KMS-11 (cell line): ENCODE measurements at regions not wholly inside any gene's neighbourhood (a gene's known extent, or its start where the extent isn't known, plus 50 kb on each side); places are given as distances from the start of the nearest gene placed in this dataset.

ENCODE experiments used
- H2AFZ ChIP-seq: fragments of 200-600 bp; sonication (generic); 2 replicates; pipeline ENCODE4 v1.6.1; 2016; ENCODE audit warnings: antibody characterized with exemption, mixed run types, low read depth
- H3K27ac ChIP-seq: fragments of 200-600 bp; sonication (generic); 2 replicates; pipeline ENCODE4 v1.6.1; 2016; ENCODE audit warnings: mild to moderate bottlenecking, mixed run types
- H3K27me3 ChIP-seq: fragments of 200-600 bp; sonication (generic); 2 replicates; pipeline ENCODE4 v1.6.1; 2017; ENCODE audit warnings: mild to moderate bottlenecking, low read depth, mixed run types, moderate library complexity; ENCODE audit not compliant: insufficient read depth
- H3K36me3 ChIP-seq: fragments of 200-600 bp; sonication (generic); 2 replicates; pipeline ENCODE4 v1.6.1; 2017; ENCODE audit warnings: mild to moderate bottlenecking, mixed run types; ENCODE audit not compliant: insufficient read depth
- H3K4me1 ChIP-seq: fragments of 200-600 bp; sonication (generic); 2 replicates; pipeline ENCODE4 v1.6.1; 2016; ENCODE audit warnings: mild to moderate bottlenecking, low read depth, mixed run types; ENCODE audit not compliant: poor library complexity, severe bottlenecking
- H3K4me2 ChIP-seq: fragments of 200-600 bp; sonication (generic); 2 replicates; pipeline ENCODE4 v1.7.0; 2016; ENCODE audit warnings: mild to moderate bottlenecking, mixed run types
- H3K4me3 ChIP-seq: fragments of 200-600 bp; sonication (generic); IDR thresholded peaks from 2 replicates; pipeline ENCODE4 v1.6.1; 2017; ENCODE audit warnings: low read depth, low read length, mixed read lengths; ENCODE audit not compliant: insufficient read depth
- H3K79me2 ChIP-seq: fragments of 200-600 bp; sonication (generic); 2 replicates; pipeline ENCODE4 v1.6.1; 2016; ENCODE audit warnings: low read depth, mixed run types; ENCODE audit not compliant: insufficient read depth
- H3K9ac ChIP-seq: fragments of 200-600 bp; sonication (generic); 2 replicates; pipeline ENCODE4 v1.6.1; 2016; ENCODE audit warnings: mild to moderate bottlenecking, mixed run types
- H4K20me1 ChIP-seq: fragments of 200-600 bp; sonication (generic); 2 replicates; pipeline ENCODE4 v1.6.1; 2016; ENCODE audit warnings: mild to moderate bottlenecking, mixed run types; ENCODE audit not compliant: insufficient read depth
- CTCF ChIP-seq: fragments of 200-600 bp; sonication (generic); conservative IDR thresholded peaks from 2 replicates; pipeline ENCODE4 v1.6.1; 2017; ENCODE audit warnings: low read depth, mild to moderate bottlenecking, antibody characterized with exemption, low read length, moderate library complexity, mixed read lengths

GRCh38 chr3:154850921-154851320 is 229.2 kb upstream of the MME start:
- Histone ChIP-seq H3K36me3 (no peaks in the 10 kb centered on the region), H2AFZ (no peak overlapping the region), H3K4me1 (no peaks in the 10 kb centered on the region), H3K9ac (no peak overlapping the region), H3K27ac (no peak overlapping the region), H4K20me1 (no peaks in the 10 kb centered on the region), H3K79me2 (no peaks in the 10 kb centered on the region), H3K27me3 (no peaks in the 10 kb centered on the region), H3K4me2 (no peak overlapping the region), H3K4me3 (no peak overlapping the region)
- no peak for TF ChIP-seq CTCF

DNA sequence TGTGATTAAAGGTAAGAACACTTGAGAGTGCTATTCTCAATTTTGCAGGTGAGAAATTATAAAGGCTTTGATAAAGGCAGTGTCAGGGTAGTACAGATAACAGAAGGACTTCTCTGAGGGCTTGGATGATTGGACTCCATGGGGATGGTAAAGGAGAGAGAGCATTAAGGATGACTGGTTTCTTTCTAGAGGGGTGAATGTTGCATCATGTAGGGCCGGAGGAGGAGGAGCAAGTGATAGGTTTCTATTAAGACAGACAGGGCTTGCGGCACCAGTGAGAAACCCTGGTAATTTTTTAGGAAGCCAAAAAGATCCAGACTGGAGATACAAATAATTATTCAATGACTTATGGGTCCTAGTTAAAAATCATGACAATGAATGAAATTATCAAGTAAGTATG is 230.7 kb upstream of the MME start:
- H3K27ac ChIP-seq, result no peak overlapping the region
- H3K79me2 ChIP-seq, result no peaks in the 10 kb centered on the region
- no peak overlapping the region for H3K4me2 ChIP-seq
- no peak overlapping the region for H3K9ac ChIP-seq
- no peak overlapping the region for H2AFZ ChIP-seq
- no peaks in the 10 kb centered on the region for H3K27me3 ChIP-seq
- no peaks in the 10 kb centered on the region for H3K4me1 ChIP-seq
- H4K20me1 ChIP-seq, result no peaks in the 10 kb centered on the region
- no peak for TF ChIP-seq CTCF
- H3K36me3 ChIP-seq, result no peaks in the 10 kb centered on the region
- H3K4me3 ChIP-seq, result no peak overlapping the region

GRCh38 chr3:154844863-154845262 is 235.3 kb upstream of the MME start:
- Histone ChIP-seq H3K9ac (no peak overlapping the region), H3K4me3 (no peak overlapping the region), H3K4me2 (no peak overlapping the region), H3K36me3 (no peaks in the 10 kb centered on the region), H2AFZ (no peak overlapping the region), H3K27ac (no peak overlapping the region), H4K20me1 (no peaks in the 10 kb centered on the region), H3K27me3 (no peaks in the 10 kb centered on the region), H3K79me2 (no peaks in the 10 kb centered on the region), H3K4me1 (no peaks in the 10 kb centered on the region)
- no peak for TF ChIP-seq CTCF

GRCh38 chr3:154843647-154844046 is 236.5 kb upstream of the MME start:
- H2AFZ ChIP-seq, result no peak overlapping the region
- H3K27me3 ChIP-seq, result no peaks in the 10 kb centered on the region
- no peak overlapping the region for H3K4me2 ChIP-seq
- H3K36me3 ChIP-seq, result no peaks in the 10 kb centered on the region
- no peak overlapping the region for H3K4me3 ChIP-seq
- no peaks in the 10 kb centered on the region for H3K4me1 ChIP-seq
- H3K9ac ChIP-seq, result no peak overlapping the region
- TF ChIP-seq CTCF, result no peak
- H3K79me2 ChIP-seq, result no peaks in the 10 kb centered on the region
- no peaks in the 10 kb centered on the region for H4K20me1 ChIP-seq
- no peak overlapping the region for H3K27ac ChIP-seq

DNA sequence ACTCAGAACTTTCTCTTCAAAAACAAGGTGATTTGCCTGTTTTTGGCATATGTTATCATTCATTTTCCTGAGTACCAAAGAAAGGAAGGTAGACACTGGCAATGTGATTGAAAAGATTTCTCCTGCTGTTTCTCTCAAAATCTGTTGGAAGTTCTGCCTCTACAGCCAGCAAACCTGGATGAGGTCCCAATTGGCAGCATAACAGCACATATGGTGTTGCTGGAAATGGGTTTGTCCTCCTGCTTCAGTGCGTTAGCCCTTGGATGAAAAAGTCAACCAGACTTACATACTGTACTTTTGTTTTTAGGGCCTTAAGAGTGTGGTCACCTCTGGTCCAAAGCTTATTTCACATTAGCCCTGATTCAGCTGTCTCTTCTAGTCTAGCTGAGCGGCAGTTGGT is 237.6 kb upstream of the MME start:
- TF ChIP-seq CTCF, result no peak
- Histone ChIP-seq H3K9ac (no peak overlapping the region), H3K4me3 (no peak overlapping the region), H3K36me3 (no peaks in the 10 kb centered on the region), H4K20me1 (no peaks in the 10 kb centered on the region), H2AFZ (no peak overlapping the region), H3K27ac (no peak overlapping the region), H3K27me3 (no peaks in the 10 kb centered on the region), H3K4me2 (no peak overlapping the region), H3K79me2 (no peaks in the 10 kb centered on the region), H3K4me1 (no peaks in the 10 kb centered on the region)
